Gastroesophageal sphincter (tissue), 4 donors: ENCODE measurements at regions not wholly inside any gene's neighbourhood (a gene's known extent, or its start where the extent isn't known, plus 50 kb on each side); places are given as distances from the start of the nearest gene placed in this dataset.

Experiments
- ATAC-seq: fragments of 150-250 bp; one replicate; pipeline ENCODE4 v1.9.1; 2016; ENCODE audit warnings: mild to moderate bottlenecking, moderate library complexity
- H3K27ac ChIP-seq, 4 donors: fragments of 200-600 bp; sonication (generic) in 3 of 4; 1 replicate in 3 of 4; 2 replicates in 1 of 4; pipeline ENCODE4 v1.5.1; 2016 to 2019
- H3K27me3 ChIP-seq: fragments of 200-600 bp; sonication (generic); one replicate; pipeline ENCODE4 v1.5.1; 2019
- H3K36me3 ChIP-seq, 2 donors: fragments of 200-600 bp; sonication (generic); one replicate each; pipeline ENCODE4 v1.5.1; 2019; ENCODE audit warnings: control low read depth in 1 of 2
- H3K4me1 ChIP-seq, 3 donors: fragments of 200-600 bp; sonication (generic); 1 replicate in 2 of 3; 2 replicates in 1 of 3; pipeline ENCODE4 v1.5.1; 2016 to 2019; ENCODE audit warnings: control low read depth in 2 of 3
- H3K4me3 ChIP-seq, 2 donors: fragments of 200-600 bp; sonication (generic); one replicate each; pipeline ENCODE4 v1.5.1; 2019; ENCODE audit warnings: mild to moderate bottlenecking in 1 of 2, moderate library complexity in 1 of 2
- H3K9me3 ChIP-seq, 3 donors: fragments of 200-600 bp; sonication (generic); one replicate each; pipeline ENCODE4 v1.5.1; 2017 to 2019; ENCODE audit warnings: control low read depth in 2 of 3
- EP300 ChIP-seq: sonication (generic); formaldehyde crosslinking; IDR thresholded peaks from one replicate; pipeline ENCODE4 v1.6.1; 2017; ENCODE audit warnings: antibody characterized with exemption, mild to moderate bottlenecking
- POLR2A ChIP-seq, 2 donors: fragments of 450-650 bp; IDR thresholded peaks; one replicate each; pipeline ENCODE4 v1.6.1; 2017; ENCODE audit warnings: antibody characterized with exemption in 2 of 2, mild to moderate bottlenecking in 2 of 2, moderate library complexity in 1 of 2
- POLR2AphosphoS5 ChIP-seq: sonication (generic); formaldehyde crosslinking; IDR thresholded peaks from one replicate; pipeline ENCODE4 v1.6.1; 2017; ENCODE audit warnings: antibody characterized with exemption
- WGBS, 2 donors: methylation state at CpG; one replicate each; pipeline ENCODE4 v1.1.5; 2018; ENCODE audit warnings: low coverage in 1 of 2; 5-methylcytosine and 5-hydroxymethylcytosine counted together
- TF ChIP-seq, protein P1 (sequence below), 4 experiments: fragments of 200-600 bp in 2 of 4; fragments of 450-650 bp in 2 of 4; sonication (generic) in 1 of 4; IDR thresholded peaks; one replicate each; pipeline ENCODE4 v1.5.1; 2017 to 2019; ENCODE audit warnings: antibody characterized with exemption in 4 of 4, mild to moderate bottlenecking in 2 of 4, moderate library complexity in 2 of 4

- H3K27ac ChIP-seq = peak overlapping the region; percentile 12 to 76 (median 46)
- H3K27me3 ChIP-seq = no peaks in the 10 kb centered on the region
- ATAC-seq = no peak
- peaks cover 0 to 20% (median 2%) of the 10 kb centered on the region in 3 donors for H3K4me1 ChIP-seq
- H3K9me3 ChIP-seq = peaks cover 0 to 15% (median 0%) of the 10 kb centered on the region in 3 donors
- no peak for TF ChIP-seq POLR2AphosphoS5
- TF ChIP-seq POLR2A (IDR thresholded peaks at IDR 0.05) = no peak
- TF ChIP-seq, protein P1, sequence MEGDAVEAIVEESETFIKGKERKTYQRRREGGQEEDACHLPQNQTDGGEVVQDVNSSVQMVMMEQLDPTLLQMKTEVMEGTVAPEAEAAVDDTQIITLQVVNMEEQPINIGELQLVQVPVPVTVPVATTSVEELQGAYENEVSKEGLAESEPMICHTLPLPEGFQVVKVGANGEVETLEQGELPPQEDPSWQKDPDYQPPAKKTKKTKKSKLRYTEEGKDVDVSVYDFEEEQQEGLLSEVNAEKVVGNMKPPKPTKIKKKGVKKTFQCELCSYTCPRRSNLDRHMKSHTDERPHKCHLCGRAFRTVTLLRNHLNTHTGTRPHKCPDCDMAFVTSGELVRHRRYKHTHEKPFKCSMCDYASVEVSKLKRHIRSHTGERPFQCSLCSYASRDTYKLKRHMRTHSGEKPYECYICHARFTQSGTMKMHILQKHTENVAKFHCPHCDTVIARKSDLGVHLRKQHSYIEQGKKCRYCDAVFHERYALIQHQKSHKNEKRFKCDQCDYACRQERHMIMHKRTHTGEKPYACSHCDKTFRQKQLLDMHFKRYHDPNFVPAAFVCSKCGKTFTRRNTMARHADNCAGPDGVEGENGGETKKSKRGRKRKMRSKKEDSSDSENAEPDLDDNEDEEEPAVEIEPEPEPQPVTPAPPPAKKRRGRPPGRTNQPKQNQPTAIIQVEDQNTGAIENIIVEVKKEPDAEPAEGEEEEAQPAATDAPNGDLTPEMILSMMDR (IDR thresholded peaks at IDR 0.05) = no peak
- no peak for TF ChIP-seq EP300
- H3K4me3 ChIP-seq = no peak overlapping the region
- WGBS, 2 donors = 31 to 80% methylated on average over 1 of the region's 1 CpG
- H3K36me3 ChIP-seq = no peaks in the 10 kb centered on the region
These were observed 92.6 kb upstream of the TLK1 start for GRCh38 chr2:171253279-171253678.

DNA sequence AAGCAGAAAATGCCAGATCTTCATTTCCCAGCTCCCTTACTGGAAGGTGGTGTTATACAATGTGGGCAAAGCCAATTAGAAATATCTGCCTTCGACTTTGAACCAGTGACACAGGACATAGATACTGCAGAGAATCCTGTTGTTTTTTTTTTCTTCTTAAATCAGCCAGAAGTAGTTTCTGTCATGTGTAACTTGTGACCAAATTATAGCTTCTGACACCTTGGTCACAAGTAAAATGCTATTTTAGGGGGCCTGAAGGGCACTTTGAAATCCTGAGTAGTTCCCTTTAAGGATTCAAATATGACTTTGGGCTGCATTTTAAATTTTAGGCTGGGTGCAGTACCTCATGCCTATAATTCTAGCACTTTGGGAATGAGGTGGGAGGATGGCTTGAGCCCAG, 89.0 kb upstream of the TLK1 start:
- Histone ChIP-seq H3K9me3 (peaks cover 0 to 23% (median 2%) of the 10 kb centered on the region in 3 donors), H3K36me3 (no peaks in the 10 kb centered on the region), H3K4me3 (no peak overlapping the region), H3K27ac (no peak overlapping the region), H3K4me1 (peaks cover 0 to 20% (median 2%) of the 10 kb centered on the region in 3 donors), H3K27me3 (no peaks in the 10 kb centered on the region)
- TF ChIP-seq, protein P1 (IDR thresholded peaks at IDR 0.05) = no peak
- TF ChIP-seq POLR2AphosphoS5 (no peak), EP300 (no peak), POLR2A (IDR thresholded peaks at IDR 0.05) (no peak)
- 100% methylated on average over 1 of the region's 1 CpG; no CpG with 5 or more reads in 1 of the 2 donors for WGBS, 2 donors
- no peak for ATAC-seq

DNA sequence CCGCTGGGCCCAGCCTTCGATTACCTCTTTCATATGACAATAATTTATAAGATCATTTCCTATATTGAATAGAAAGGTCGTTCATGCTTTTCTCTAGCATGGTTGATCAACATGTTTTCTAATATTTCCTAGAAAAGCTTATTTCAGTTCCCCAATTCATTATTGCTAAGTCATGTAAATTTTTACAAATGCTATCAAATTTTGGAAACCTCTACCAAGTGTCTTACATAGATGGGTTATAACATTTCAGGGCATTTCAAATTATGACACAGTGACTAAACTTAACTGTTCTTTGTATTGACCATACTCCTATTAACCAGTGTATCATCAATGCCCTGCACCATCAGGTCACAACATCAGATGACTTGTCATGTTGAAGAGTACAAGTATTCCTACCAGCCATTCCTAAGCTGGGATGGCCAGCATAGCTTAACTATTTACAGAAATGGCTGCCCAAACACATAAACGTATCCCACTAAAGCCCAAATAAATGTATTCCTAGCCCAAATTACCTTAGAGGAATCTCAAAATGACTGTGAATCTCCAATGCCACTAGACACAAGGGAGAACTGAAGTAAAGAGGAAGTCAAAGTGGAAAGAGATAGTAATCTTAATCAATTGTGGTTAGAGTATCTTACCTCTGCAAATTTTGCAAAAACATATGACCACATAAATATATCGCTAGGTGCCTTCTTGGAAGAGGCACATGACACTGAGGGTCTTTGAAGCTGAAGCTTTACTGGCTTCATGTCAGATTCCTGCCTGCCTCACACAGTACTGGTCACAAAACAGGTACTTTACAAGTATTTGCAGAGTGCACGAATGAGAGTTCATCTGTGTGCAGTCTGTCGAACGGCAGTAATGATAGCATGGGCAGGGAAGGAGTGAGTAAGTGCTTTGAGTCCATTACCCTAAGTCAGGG, 87.3 kb upstream of the TLK1 start:
- WGBS, 2 donors = 76 to 95% methylated on average over 6 to 8 of the region's 8 CpGs
- peaks cover 0 to 19% (median 2%) of the 10 kb centered on the region in 3 donors for H3K9me3 ChIP-seq

GRCh38 chr2:171244970-171245782, 84.5 kb upstream of the TLK1 start:
- H3K9me3 ChIP-seq = peaks cover 0 to 19% (median 2%) of the 10 kb centered on the region in 3 donors

More for the DNA sequence above, 87.3 kb upstream of the TLK1 start:
- ATAC-seq = no peak
- H3K27ac ChIP-seq = no peak overlapping the region
- no peaks in the 10 kb centered on the region for H3K36me3 ChIP-seq
- H3K4me1 ChIP-seq = peaks cover 0 to 5% (median 0%) of the 10 kb centered on the region in 3 donors
- TF ChIP-seq EP300 = no peak
- no peaks in the 10 kb centered on the region for H3K27me3 ChIP-seq
- H3K4me3 ChIP-seq = no peak overlapping the region

More at GRCh38 chr2:171244970-171245782, 84.5 kb upstream of the TLK1 start:
- TF ChIP-seq EP300 (no peak), POLR2AphosphoS5 (no peak), POLR2A (IDR thresholded peaks at IDR 0.05) (no peak)
- TF ChIP-seq, protein P1 (IDR thresholded peaks at IDR 0.05) = no peak
- no peak for ATAC-seq
- no peak overlapping the region for H3K27ac ChIP-seq
- no peaks in the 10 kb centered on the region for H3K4me1 ChIP-seq
- no peaks in the 10 kb centered on the region for H3K36me3 ChIP-seq
- no peaks in the 10 kb centered on the region for H3K27me3 ChIP-seq
- 82 to 100% methylated on average over 2 of the region's 2 CpGs for WGBS, 2 donors
- H3K4me3 ChIP-seq = no peak overlapping the region
